PC-3 (cell line): ENCODE measurements at regions not wholly inside any gene's neighbourhood (a gene's known extent, or its start where the extent isn't known, plus 50 kb on each side); places are given as distances from the start of the nearest gene placed in this dataset.

Experiments
- ATAC-seq: fragments of 200-7000 bp; cut with Tn5 transposase; 2 replicates; pipeline ENCODE4 v1.9.1; 2020; ENCODE audit warnings: mild to moderate bottlenecking, moderate library complexity
- BruUV-seq: library from RNA; stranded (reverse); fragments of 400-500 nt; replicated peaks from 2 replicates; lab custom pipeline; 2021; lab: Mats Ljungman, UMichigan
- CTCF ChIA-PET: fragments of 300-600 bp; sonication (Branson Sonifier 250); formaldehyde crosslinking; loops from one replicate; lab custom pipeline; 2022; ENCODE audit warnings: antibody characterized with exemption; lab: Charles Lee
- POLR2A ChIA-PET: fragments of 300-600 bp; sonication (Branson Sonifier 250); formaldehyde crosslinking; loops from one replicate; lab custom pipeline; 2022; ENCODE audit warnings: antibody characterized with exemption; ENCODE audit not compliant: unreplicated experiment; lab: Charles Lee
- DNase-seq: peaks from one replicate; pipeline ENCODE4 v3.0.0-alpha.2; 2015
- H2AFZ ChIP-seq: fragments of 300-600 bp; sonication (generic); 2 replicates; pipeline ENCODE4 v1.6.0; 2016; ENCODE audit warnings: antibody characterized with exemption, low read length
- H3F3A ChIP-seq: fragments of 300-600 bp; sonication (generic); one replicate; pipeline ENCODE4 v1.6.0; 2017; ENCODE audit warnings: antibody characterized with exemption, low read length, control low read depth, mild to moderate bottlenecking; ENCODE audit not compliant: unreplicated experiment
- H3K27ac ChIP-seq: fragments of 300-600 bp; sonication (generic); 2 replicates; pipeline ENCODE4 v1.5.1; 2016; ENCODE audit warnings: mild to moderate bottlenecking, low read length
- H3K27me3 ChIP-seq: fragments of 300-600 bp; sonication (generic); 2 replicates; pipeline ENCODE4 v1.6.1; 2016; ENCODE audit warnings: low read length, mixed read lengths
- H3K36me3 ChIP-seq: fragments of 300-600 bp; sonication (generic); 2 replicates; pipeline ENCODE4 v1.6.1; 2016; ENCODE audit warnings: low read depth, mixed run types, low read length, mixed read lengths
- H3K4me1 ChIP-seq: fragments of 300-600 bp; sonication (generic); 2 replicates; pipeline ENCODE4 v1.5.1; 2016; ENCODE audit warnings: low read length; ENCODE audit not compliant: insufficient read depth
- H3K4me2 ChIP-seq: fragments of 300-600 bp; sonication (generic); 2 replicates; pipeline ENCODE4 v1.6.0; 2016; ENCODE audit warnings: low read length
- H3K4me3 ChIP-seq: fragments of 300-600 bp; sonication (generic); 2 replicates; pipeline ENCODE4 v1.5.1; 2016; ENCODE audit warnings: mild to moderate bottlenecking, low read length, mixed read lengths
- H3K79me2 ChIP-seq: fragments of 300-600 bp; sonication (generic); 2 replicates; pipeline ENCODE4 v1.6.1; 2017; ENCODE audit warnings: low read length, mixed read lengths
- H3K9ac ChIP-seq: fragments of 300-600 bp; sonication (generic); 2 replicates; pipeline ENCODE4 v1.6.0; 2016; ENCODE audit warnings: mild to moderate bottlenecking, low read length
- H3K9me2 ChIP-seq: fragments of 300-600 bp; sonication (generic); replicated peaks from 2 replicates; pipeline ENCODE4 v1.6.1; 2016; ENCODE audit warnings: mixed run types, low read length, mixed read lengths
- H3K9me3 ChIP-seq: fragments of 300-600 bp; sonication (generic); 2 replicates; pipeline ENCODE4 v1.6.1; 2016; ENCODE audit warnings: low read length, mixed read lengths
- H4K20me1 ChIP-seq: fragments of 300-600 bp; sonication (generic); 2 replicates; pipeline ENCODE4 v1.6.1; 2016; ENCODE audit warnings: low read length, mixed read lengths
- EZH2 ChIP-seq: fragments of 300-600 bp; sonication (generic); IDR thresholded peaks from one replicate; pipeline ENCODE4 v1.6.1; 2017; ENCODE audit warnings: antibody characterized with exemption, mild to moderate bottlenecking, low read length; ENCODE audit not compliant: unreplicated experiment
- EZH2phosphoT487 ChIP-seq: fragments of 300-600 bp; sonication (generic); IDR thresholded peaks from 2 replicates; pipeline ENCODE4 v1.6.1; 2018; ENCODE audit warnings: mild to moderate bottlenecking, antibody characterized with exemption, low read length, borderline replicate concordance
- intact Hi-C: fragments of 100-400 bp; cut with micrococcal nuclease; formaldehyde crosslinking; loops from 2 replicates; pipeline ENCODE4 v1.9.0; 2023
- TF ChIP-seq, protein P1 (sequence below): fragments of 300-600 bp; sonication (generic); conservative IDR thresholded peaks from 2 replicates; pipeline ENCODE4 v1.5.1; 2017; ENCODE audit warnings: antibody characterized with exemption, low read depth, mild to moderate bottlenecking, low read length

DNA sequence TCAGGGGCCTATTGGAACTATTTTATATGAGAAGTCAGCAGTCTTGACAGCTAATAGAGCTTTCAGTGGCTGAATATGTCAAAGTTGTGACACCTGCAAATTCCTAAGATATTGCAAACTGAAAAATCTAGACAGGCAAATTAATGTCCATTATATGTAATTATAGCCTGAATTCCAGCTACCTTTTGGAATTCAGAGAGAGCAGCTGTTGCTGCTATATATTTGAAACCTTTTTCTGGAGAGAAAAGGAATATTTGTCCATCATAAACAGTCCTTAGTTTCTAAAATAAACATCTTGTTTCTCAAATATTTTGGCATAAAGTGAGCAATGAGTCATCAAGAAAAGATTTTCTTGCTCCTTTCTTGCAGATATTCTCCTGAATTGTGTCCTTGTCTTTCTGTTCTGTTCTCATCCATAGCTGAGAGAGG is 408.9 kb upstream of the SEMA3D start:
- Histone ChIP-seq H3K4me3 (no peak overlapping the region), H3K27me3 (no peaks in the 10 kb centered on the region), H3K36me3 (no peaks in the 10 kb centered on the region), H3K4me1 (peaks cover 23% of the 10 kb centered on the region), H3K9me2 (no peaks in the 10 kb centered on the region), H3K4me2 (peak overlapping the region; percentile 10), H4K20me1 (no peaks in the 10 kb centered on the region), H3K79me2 (no peaks in the 10 kb centered on the region), H3K9me3 (no peaks in the 10 kb centered on the region), H3K27ac (no peak overlapping the region), H3K9ac (no peak overlapping the region), H3F3A (no peaks in the 10 kb centered on the region), H2AFZ (no peak overlapping the region)
- CTCF ChIA-PET = no interaction called here
- no TSS peak for BruUV-seq
- DNase-seq = peak; percentile 54
- intact Hi-C loops = no loop called here
- TF ChIP-seq EZH2 = no peak
- TF ChIP-seq, protein P1, sequence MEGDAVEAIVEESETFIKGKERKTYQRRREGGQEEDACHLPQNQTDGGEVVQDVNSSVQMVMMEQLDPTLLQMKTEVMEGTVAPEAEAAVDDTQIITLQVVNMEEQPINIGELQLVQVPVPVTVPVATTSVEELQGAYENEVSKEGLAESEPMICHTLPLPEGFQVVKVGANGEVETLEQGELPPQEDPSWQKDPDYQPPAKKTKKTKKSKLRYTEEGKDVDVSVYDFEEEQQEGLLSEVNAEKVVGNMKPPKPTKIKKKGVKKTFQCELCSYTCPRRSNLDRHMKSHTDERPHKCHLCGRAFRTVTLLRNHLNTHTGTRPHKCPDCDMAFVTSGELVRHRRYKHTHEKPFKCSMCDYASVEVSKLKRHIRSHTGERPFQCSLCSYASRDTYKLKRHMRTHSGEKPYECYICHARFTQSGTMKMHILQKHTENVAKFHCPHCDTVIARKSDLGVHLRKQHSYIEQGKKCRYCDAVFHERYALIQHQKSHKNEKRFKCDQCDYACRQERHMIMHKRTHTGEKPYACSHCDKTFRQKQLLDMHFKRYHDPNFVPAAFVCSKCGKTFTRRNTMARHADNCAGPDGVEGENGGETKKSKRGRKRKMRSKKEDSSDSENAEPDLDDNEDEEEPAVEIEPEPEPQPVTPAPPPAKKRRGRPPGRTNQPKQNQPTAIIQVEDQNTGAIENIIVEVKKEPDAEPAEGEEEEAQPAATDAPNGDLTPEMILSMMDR = no peak
- no peak for TF ChIP-seq EZH2phosphoT487
- peak; percentile 39 for ATAC-seq
- POLR2A ChIA-PET = no interaction called here

GRCh38 chr7:85593355-85593754 is 406.5 kb upstream of the SEMA3D start:
- no TSS peak for BruUV-seq
- intact Hi-C loops = no loop called here
- Histone ChIP-seq H3K4me2 (no peak overlapping the region), H3K9ac (no peak overlapping the region), H2AFZ (no peak overlapping the region), H3K4me3 (no peak overlapping the region), H3K9me2 (no peaks in the 10 kb centered on the region), H3K9me3 (no peaks in the 10 kb centered on the region), H3K79me2 (no peaks in the 10 kb centered on the region), H3K27me3 (no peaks in the 10 kb centered on the region), H3K4me1 (peaks cover 23% of the 10 kb centered on the region), H4K20me1 (no peaks in the 10 kb centered on the region), H3F3A (no peaks in the 10 kb centered on the region), H3K27ac (no peak overlapping the region), H3K36me3 (no peaks in the 10 kb centered on the region)
- no peak for DNase-seq
- TF ChIP-seq EZH2 = no peak
- CTCF ChIA-PET = no interaction called here
- no peak for ATAC-seq
- POLR2A ChIA-PET = no interaction called here

DNA sequence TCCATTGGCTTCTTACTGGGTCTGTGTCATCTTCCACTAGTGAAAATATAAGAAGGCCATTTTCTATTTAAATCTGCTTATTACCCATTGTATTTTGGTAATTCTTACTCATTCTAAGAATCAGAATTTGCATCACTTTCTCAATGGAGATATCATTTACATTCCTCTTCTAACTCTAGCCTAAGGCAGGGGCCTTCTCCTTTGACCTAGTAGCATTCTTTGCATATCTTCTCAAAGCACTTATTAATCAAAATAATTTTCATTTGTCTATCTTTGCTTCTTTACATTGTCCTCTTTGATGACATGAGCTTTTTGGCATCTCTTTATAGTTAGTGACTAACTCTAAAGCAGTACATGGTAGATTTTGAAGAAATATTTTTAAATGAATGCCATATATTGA is 400.9 kb upstream of the SEMA3D start:
- no TSS peak for BruUV-seq

More for the DNA sequence above, 400.9 kb upstream of the SEMA3D start:
- Histone ChIP-seq H3K9me3 (no peaks in the 10 kb centered on the region), H3K36me3 (no peaks in the 10 kb centered on the region), H3K9me2 (no peaks in the 10 kb centered on the region), H3K4me3 (no peak overlapping the region), H4K20me1 (no peaks in the 10 kb centered on the region), H3K9ac (no peak overlapping the region), H3K27me3 (no peaks in the 10 kb centered on the region), H3K27ac (no peak overlapping the region), H2AFZ (no peak overlapping the region), H3K4me1 (peaks cover 18% of the 10 kb centered on the region; the same call in 1 of the 2 replicates), H3F3A (no peaks in the 10 kb centered on the region), H3K79me2 (no peaks in the 10 kb centered on the region), H3K4me2 (0 out of 2 replicates have a peak overlapping the region, but pooled peaks have one; percentile 9)
- TF ChIP-seq EZH2phosphoT487 (no peak), EZH2 (no peak)
- TF ChIP-seq, protein P1 = no peak
- ChIA-PET POLR2A (no interaction called here), CTCF (no interaction called here)
- peak; percentile 24 for DNase-seq
- intact Hi-C loops = no loop called here
- peak; percentile 25; the same call in 1 of the 2 replicates for ATAC-seq
